ENCODE measurements at regions not wholly inside any gene's neighbourhood (a gene's known extent, or its start where the extent isn't known, plus 50 kb on each side); places are given as distances from the start of the nearest gene placed in this dataset.

GRCh38 chr14:50013198-50013918, 103.0 kb downstream of the VCPKMT start:
- ChIA-PET POLR2A (interaction anchor here (1.0 to 1.7 kb wide), 2 partner anchors 11 to 48 kb away, joined by 7 to 17 read pairs; no protein-coding TSS in a partner anchor), CTCF (interaction anchor here (0.8 kb wide), 2 partner anchors 9 to 147 kb away, joined by 5 to 8 read pairs; no protein-coding TSS in a partner anchor)
- H3K4me3 ChIP-seq (ENCODE audit: low read depth, low read length) = no peak overlapping the region
- DNase-seq (ENCODE audit: low read depth, low spot score) = no peak
- no peak overlapping the region for H3K27ac ChIP-seq (ENCODE audit: low read depth, low read length)
- no peaks in the 10 kb centered on the region for H3K9me3 ChIP-seq (ENCODE audit: control insufficient read depth, insufficient read depth, low read length)
- TF ChIP-seq, protein P1, sequence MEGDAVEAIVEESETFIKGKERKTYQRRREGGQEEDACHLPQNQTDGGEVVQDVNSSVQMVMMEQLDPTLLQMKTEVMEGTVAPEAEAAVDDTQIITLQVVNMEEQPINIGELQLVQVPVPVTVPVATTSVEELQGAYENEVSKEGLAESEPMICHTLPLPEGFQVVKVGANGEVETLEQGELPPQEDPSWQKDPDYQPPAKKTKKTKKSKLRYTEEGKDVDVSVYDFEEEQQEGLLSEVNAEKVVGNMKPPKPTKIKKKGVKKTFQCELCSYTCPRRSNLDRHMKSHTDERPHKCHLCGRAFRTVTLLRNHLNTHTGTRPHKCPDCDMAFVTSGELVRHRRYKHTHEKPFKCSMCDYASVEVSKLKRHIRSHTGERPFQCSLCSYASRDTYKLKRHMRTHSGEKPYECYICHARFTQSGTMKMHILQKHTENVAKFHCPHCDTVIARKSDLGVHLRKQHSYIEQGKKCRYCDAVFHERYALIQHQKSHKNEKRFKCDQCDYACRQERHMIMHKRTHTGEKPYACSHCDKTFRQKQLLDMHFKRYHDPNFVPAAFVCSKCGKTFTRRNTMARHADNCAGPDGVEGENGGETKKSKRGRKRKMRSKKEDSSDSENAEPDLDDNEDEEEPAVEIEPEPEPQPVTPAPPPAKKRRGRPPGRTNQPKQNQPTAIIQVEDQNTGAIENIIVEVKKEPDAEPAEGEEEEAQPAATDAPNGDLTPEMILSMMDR (IDR thresholded peaks at IDR 0.05; ENCODE audit: low read depth, low read length) = no peak
- H3K27me3 ChIP-seq (ENCODE audit: control insufficient read depth, insufficient read depth, low read length) = no peaks in the 10 kb centered on the region

- DNase-seq (ENCODE audit: low read depth, low spot score) = no peak
- H3K9me3 ChIP-seq (ENCODE audit: control insufficient read depth, insufficient read depth, low read length) = no peaks in the 10 kb centered on the region
- no peak overlapping the region for H3K4me3 ChIP-seq (ENCODE audit: low read depth, low read length)
- ChIA-PET POLR2A (interaction anchor here (1.0 to 1.7 kb wide), 2 partner anchors 10 to 47 kb away, joined by 7 to 17 read pairs; no protein-coding TSS in a partner anchor), CTCF (interaction anchor here (0.8 kb wide), 1 partner anchor 148 kb away, joined by 5 read pairs; no protein-coding TSS in a partner anchor)
- H3K27me3 ChIP-seq (ENCODE audit: control insufficient read depth, insufficient read depth, low read length) = no peaks in the 10 kb centered on the region
- TF ChIP-seq, protein P1 (IDR thresholded peaks at IDR 0.05; ENCODE audit: low read depth, low read length) = no peak
- no peak overlapping the region for H3K27ac ChIP-seq (ENCODE audit: low read depth, low read length)
Measured at GRCh38 chr14:50013934-50014333, 102.4 kb downstream of the VCPKMT start.

DNA sequence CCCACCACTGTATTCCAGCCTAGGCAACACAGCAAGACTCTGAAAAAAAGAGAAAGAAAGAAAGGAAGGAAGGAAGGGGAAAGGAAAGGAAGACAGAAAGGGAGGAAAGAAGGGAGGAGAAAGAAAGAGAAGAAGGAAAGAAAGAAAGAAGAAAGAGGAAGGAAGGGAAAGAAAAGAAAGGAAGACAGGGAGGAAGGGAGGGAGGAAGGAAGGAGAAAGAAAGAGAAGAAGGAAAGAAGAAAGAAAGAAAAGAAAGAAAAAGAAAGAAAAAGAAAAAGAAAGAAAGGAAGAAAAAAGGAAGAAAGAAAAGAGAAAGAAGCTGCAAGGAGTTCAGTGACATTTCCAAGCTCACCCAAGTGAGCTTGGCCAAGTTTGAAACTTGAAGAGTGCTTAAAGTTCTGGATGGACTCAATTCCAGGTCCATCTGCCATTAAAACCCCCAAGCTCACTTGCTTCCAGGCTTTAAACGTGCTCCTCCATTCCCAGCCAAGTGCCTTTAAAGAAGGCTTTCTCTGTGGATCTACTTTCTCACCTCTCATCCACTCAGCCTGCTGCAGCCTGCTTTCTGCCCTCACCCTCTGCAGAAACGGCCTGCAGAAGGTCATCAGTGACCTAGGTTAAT, 101.5 kb downstream of the VCPKMT start:
- no peaks in the 10 kb centered on the region for H3K27me3 ChIP-seq (ENCODE audit: control insufficient read depth, insufficient read depth, low read length)
- H3K9me3 ChIP-seq (ENCODE audit: control insufficient read depth, insufficient read depth, low read length) = no peaks in the 10 kb centered on the region; the same call in 1 of the 2 replicates
- ChIA-PET CTCF (no interaction called here), POLR2A (interaction anchor here (1.0 kb wide), 1 partner anchor 46 kb away, joined by 17 read pairs; no protein-coding TSS in a partner anchor)
- H3K27ac ChIP-seq (ENCODE audit: low read depth, low read length) = no peak overlapping the region
- TF ChIP-seq, protein P1 (IDR thresholded peaks at IDR 0.05; ENCODE audit: low read depth, low read length) = no peak
- no peak overlapping the region for H3K4me3 ChIP-seq (ENCODE audit: low read depth, low read length)
- no peak for DNase-seq (ENCODE audit: low read depth, low spot score)

DNA sequence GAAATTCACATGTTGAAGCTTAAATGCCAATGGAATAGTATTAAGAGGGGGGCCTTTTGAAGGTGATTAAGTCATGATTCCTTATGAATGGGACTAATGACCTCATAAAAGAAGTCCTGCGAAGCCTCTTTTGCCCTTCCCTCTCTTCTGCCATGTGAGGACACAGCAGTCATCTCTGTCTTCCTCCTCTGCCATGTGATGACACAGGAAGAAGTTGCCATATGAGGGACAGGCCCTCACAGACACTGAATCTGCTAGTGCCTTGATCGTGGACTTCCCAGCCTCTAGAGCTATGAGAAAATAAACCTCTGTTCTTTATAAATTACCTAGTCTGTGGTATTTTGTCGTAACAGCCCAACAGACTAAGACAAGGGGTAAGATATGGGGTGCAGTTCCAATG, 100.7 kb downstream of the VCPKMT start:
- CTCF ChIA-PET = no interaction called here
- no peak overlapping the region for H3K27ac ChIP-seq (ENCODE audit: low read depth, low read length)
- no peaks in the 10 kb centered on the region; the same call in 1 of the 2 replicates for H3K9me3 ChIP-seq (ENCODE audit: control insufficient read depth, insufficient read depth, low read length)
- POLR2A ChIA-PET = no interaction called here
- TF ChIP-seq, protein P1 (IDR thresholded peaks at IDR 0.05; ENCODE audit: low read depth, low read length) = no peak
- no peak overlapping the region for H3K4me3 ChIP-seq (ENCODE audit: low read depth, low read length)
- no peak for DNase-seq (ENCODE audit: low read depth, low spot score)
- H3K27me3 ChIP-seq (ENCODE audit: control insufficient read depth, insufficient read depth, low read length) = no peaks in the 10 kb centered on the region

All from AG04450 (cell line).